NCI-H1105 treated with DMSO at 0.1 percent for 48 hours (cell line): ENCODE measurements at regions not wholly inside any gene's neighbourhood (a gene's known extent, or its start where the extent isn't known, plus 50 kb on each side); places are given as distances from the start of the nearest gene placed in this dataset.

Experiments
- DNase-seq: peaks from one replicate; lab custom pipeline; 2025; lab: John Stamatoyannopoulos, UW

- DNase-seq: no peak
Observed at GRCh38 chr5:8050616-8051175, 181.7 kb downstream of the MTRR start.

DNA sequence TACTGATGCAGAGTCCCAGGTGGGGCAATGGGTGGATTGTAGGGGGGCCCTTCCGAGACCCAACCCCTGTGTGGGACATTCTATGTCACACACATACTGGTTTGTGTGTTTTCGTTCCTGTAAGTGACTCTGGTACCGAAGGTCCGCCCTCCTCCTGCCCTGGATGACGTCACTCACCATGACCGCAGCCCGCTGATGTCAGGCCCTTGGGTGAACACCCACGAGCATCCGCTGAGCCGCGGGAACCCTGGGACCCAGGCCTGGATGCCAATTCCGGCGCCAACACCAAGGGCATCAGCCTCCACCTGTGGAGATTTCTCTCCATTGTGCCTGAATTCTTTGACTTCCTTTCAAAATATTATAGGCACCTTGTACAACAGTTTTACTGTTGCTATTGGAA, 184.3 kb downstream of the MTRR start:
- DNase-seq: no peak

- no peak for DNase-seq
Observed at GRCh38 chr5:8057769-8058168, 188.8 kb downstream of the MTRR start.

DNA sequence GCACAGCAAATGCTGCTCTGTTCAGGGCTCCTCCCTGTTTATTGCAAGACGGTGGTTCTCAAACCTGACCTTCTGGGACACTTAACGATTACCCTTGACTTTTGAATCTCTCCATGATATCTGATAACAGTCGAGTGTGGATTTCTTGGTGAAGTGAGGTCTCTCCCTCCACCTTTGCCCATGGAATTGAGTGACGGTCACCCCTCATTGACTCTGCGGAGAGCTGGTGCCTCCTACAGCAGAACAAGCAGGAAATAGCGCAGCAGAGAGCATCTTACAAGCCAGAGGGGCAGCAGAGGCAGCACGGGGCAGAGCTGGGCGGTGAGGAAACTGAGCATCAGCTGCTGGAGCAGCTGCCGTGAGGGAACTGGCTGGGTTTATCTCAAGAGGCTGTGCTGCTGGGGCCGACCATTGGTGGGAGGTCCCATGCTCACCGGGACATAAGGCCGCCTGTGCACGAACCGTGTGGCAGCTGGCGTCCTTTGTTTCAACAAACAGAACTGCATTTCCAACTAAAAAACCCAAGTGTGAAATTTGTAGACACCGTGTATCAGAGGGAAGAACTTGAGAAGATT, 189.8 kb downstream of the MTRR start:
- no peak for DNase-seq

DNA sequence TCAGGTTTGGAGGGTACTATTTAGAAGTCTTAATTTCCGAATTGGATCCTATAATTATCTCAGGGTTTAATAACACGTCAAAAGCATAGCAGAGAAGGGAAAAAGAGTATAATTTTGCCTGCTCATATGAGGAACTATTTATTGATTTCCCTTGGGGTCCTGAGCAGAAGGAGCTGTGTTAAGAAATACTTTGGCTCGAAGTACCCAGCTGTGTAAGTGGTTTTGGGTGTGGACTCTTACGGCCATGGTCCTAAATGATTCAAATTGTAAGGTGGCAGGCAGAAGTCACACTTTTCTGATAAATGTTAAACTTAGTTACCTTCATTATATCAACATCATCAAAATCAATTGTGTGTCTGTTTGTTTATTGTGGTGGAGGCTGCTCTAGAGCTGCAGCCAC, 190.4 kb downstream of the MTRR start:
- DNase-seq: no peak

DNA sequence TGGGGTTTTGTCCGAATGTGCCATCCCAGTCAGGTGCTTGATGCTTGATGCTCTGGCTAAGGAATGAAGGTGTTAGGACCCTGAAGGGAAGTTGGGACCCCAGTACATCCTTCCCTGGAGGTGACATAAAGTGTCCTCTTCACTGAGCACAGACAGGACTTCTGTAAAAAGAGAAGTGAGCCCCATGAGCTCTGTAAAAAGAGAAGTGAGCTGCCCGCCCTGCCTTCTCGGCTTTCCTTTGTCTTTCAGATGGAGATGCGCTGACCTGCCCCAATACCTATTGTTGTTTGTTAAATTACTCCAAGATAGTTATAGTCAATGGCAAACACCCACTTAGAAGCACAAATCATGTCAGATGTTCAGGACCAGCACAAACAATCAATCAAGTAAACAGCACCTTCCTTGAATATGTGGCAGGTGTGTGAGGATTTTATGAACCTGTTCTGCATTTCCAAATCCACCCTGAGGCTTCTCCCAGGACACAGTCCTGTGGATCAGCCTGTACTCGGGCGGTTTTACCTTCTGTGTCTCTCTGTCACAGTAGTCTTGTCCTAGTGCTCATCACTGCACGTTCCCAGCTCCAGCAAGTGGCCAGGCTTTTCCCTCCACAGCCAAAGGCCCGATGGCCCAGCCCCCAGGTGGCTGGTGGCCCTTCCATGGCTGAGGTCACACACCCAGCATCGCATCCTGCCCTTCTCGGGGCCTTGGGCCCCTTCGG, 191.4 kb downstream of the MTRR start:
- DNase-seq: no peak

- DNase-seq: no peak
Observed at GRCh38 chr5:8060953-8061429, 192.0 kb downstream of the MTRR start.

GRCh38 chr5:8062521-8062920, 193.6 kb downstream of the MTRR start:
- no peak for DNase-seq

DNA sequence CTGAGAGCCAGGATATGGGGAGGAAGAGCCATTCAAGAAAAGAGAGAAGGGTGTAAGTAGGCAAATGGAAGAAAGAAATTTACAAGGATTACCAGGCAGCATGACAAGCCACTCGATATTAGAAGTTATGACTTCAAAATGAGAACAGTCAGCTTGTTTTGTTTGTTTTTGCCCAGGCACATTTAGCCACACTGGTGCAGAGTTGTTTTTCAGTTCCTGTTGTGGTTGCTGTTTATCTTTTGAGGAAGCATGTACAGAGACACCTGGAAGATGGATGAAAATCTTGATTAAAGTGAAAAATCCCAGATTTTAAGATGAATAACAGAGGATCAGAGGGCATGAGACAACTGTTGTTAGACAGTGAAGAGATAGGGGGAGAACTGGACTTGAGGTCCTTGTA, 199.1 kb downstream of the MTRR start:
- DNase-seq: no peak

GRCh38 chr5:8070138-8070537, 201.2 kb downstream of the MTRR start:
- no peak for DNase-seq

GRCh38 chr5:8079056-8079455, 210.1 kb downstream of the MTRR start:
- no peak for DNase-seq

DNA sequence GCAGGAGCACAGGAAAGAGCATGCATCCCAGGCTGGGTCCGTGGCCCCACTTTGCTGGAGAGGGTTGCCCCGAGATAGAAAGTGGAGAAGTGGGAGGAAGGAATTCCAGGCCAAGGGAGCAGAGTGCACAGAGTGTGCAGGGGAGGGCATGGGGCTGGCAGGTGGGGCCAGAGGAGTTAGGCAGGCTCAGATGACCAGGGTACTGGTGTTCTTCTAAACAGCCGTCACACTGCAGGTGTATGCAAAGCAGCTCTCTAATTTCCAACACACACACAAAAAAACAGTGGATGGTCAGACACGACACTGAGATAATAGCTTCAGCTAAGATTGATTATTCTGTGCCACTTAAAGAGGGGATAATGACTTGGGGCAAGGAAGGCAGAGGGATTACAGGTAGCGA, 212.2 kb downstream of the MTRR start:
- DNase-seq: peak; percentile 32

DNA sequence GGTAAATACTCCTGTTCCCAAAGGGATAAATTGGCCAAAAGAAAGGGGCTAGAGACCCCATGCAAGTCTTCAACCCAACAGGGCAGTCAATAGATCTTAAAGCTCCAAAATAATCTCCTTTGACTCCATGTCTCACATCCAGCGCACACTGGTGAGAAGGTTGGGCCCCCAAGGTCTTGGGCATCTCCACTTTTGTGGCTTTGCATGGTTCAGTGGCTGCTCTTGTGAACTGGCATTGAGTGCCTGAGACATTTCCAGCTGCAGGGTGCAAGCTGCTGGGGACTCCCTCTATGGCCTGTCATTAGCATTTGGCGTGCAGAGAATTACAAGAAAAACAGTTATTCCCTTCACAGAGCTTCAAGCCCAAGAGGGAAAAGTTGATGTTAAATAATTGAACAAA, 224.7 kb downstream of the MTRR start:
- DNase-seq: no peak

- no peak for DNase-seq
Observed at GRCh38 chr5:8094304-8094703, 225.4 kb downstream of the MTRR start.

DNA sequence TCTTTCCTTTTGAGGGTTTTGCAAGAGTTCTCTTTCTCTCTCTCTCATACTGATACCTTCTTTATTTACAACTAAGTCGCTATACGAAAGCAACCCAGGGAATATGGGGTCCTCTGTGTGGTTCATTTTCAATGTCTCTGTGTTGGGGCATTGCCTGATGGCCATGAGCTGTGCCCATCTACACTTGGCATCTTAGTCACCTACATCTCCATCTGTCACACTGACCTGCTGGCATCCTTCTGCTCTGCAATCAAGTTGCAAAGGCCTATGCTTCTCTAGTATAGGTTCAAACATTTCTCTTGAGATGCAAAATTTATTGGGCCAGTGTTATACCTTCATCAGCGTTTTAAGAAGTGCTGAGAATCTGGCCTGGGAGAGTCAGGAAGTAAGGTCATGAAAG, 228.2 kb downstream of the MTRR start:
- no peak for DNase-seq

DNA sequence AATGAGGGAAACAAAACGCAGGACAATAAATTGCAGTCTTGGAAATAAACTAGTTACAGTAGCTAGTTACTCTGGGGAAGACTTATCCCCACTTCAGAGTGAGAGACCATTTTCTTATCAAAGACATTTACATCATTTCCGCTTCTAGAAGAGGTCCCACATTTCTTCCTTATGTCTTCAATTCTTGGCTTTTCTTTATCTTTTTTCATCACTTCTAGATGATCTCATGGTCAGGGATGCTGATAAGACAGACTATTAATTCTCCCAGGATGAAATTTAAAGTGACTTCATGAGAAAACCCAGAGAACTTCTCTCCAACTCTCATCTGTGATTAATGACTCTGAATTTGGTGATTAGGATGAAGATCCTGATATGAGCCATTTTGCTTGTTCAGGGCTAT, 229.1 kb downstream of the MTRR start:
- no peak for DNase-seq

DNA sequence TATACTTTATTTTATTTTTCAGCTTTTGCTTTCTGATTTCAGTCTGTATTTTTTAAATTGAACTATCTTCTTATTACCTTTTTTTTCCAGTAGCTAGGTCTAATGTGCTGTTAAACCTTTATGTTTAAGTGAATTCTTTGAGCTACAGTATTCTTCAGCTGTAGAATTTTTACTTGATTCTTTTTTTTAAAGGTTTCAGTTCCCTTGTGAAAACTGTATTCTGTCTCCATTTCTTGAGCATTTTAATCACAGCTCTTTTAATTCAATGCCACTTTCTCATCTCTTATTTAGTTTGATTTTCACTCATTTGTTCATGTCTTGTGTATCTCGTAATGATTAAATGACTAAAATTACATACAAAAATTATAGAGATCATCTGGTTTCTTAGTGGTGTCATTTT, 233.8 kb downstream of the MTRR start:
- no peak for DNase-seq

- DNase-seq: no peak
Observed at GRCh38 chr5:8114597-8115266, 245.8 kb downstream of the MTRR start.

DNA sequence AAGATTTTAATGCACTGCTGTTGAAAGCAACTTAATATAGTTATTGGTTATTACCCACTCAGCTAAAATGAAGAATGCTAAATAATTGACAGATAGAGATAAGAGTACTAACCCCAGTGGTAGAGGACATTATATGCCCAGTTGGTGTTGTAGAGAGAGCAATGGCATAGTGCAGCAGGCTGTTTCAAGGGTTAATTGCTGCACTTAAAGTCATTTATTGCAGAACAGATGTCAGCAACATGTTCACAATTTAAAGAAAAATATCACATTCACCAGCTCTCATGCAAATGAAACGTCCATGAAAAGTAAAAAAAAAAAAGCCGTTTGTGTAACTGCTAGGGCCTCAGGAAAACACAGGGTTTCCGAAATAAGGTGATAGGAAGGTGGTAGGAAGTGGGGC, 254.6 kb downstream of the MTRR start:
- peak; percentile 37 for DNase-seq

GRCh38 chr5:8134609-8135008, 265.7 kb downstream of the MTRR start:
- no peak for DNase-seq

GRCh38 chr5:8135742-8136141, 266.8 kb downstream of the MTRR start:
- DNase-seq: no peak

- DNase-seq: no peak
Observed at GRCh38 chr5:8136271-8136670, 267.3 kb downstream of the MTRR start.

DNA sequence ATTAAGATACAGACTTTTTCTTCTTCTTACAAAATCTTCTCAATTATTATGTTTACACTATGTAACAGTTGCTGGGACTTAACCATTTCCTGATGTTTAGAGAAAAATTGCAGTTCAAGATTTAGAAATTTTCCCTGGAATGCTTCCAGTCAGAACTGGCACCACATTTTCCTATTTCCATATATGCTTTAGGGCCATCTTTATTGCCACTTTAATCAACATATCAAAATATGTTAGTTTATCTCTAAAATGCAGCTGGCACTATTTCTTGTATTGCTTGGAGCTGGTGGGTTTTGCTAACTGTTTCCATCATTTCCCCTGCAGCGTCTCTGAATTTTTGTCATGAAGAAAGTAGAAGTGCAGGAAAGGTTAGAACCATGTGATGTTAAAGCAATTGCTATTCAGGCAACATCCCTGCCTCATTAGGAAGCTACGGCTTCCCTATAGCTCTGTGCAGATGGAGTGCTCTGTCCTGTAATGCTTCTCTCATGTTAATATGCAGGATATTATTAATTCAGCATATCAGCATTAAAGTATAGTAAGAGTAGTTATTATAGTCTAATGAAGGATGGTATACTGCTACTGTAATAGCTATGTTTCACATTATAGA, 269.1 kb downstream of the MTRR start:
- no peak for DNase-seq
